ENCODE measurements at regions not wholly inside any gene's neighbourhood (a gene's known extent, or its start where the extent isn't known, plus 50 kb on each side); places are given as distances from the start of the nearest gene placed in this dataset.
A peak's percentile ranks its signal among the peaks of the same experiment; 100 is the strongest.

DNA sequence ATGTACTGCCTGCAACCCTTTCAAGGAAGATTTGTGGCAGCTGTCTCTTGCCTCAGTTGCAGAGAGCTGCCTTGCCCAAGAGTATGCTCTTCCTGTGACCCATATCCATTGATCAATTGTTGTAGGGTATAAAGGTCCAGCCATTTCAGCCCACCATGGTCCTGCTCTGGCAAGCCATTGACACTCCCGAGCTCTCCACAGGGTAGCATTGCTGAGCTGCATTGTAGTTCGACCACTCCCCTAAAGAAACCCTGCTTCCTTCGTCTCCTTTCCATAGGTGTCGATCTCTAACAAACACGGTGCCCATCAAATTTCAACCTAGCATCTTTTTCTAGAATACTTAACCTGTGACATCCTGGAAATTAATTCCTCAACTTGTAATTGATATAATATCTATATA, 104.9 kb upstream of the NDUFV2 start:
- H3K36me3 ChIP-seq (ENCODE audit: low read depth) = no peaks in the 10 kb centered on the region
- peaks cover 12% of the 10 kb centered on the region for H3K4me1 ChIP-seq (ENCODE audit: insufficient read depth, poor library complexity, severe bottlenecking)
- no peaks in the 10 kb centered on the region for H3K9me3 ChIP-seq (ENCODE audit: severe bottlenecking)
- no peak overlapping the region for H3K27ac ChIP-seq (ENCODE audit: poor library complexity, severe bottlenecking)
- H3K27me3 ChIP-seq (ENCODE audit: insufficient read depth, poor library complexity, severe bottlenecking) = no peaks in the 10 kb centered on the region
- H3K4me3 ChIP-seq (ENCODE audit: severe bottlenecking) = no peak overlapping the region
- DNase-seq (ENCODE audit: low spot score) (no peak), ATAC-seq (ENCODE audit: low read depth) (no peak)
- TF ChIP-seq, protein P1, sequence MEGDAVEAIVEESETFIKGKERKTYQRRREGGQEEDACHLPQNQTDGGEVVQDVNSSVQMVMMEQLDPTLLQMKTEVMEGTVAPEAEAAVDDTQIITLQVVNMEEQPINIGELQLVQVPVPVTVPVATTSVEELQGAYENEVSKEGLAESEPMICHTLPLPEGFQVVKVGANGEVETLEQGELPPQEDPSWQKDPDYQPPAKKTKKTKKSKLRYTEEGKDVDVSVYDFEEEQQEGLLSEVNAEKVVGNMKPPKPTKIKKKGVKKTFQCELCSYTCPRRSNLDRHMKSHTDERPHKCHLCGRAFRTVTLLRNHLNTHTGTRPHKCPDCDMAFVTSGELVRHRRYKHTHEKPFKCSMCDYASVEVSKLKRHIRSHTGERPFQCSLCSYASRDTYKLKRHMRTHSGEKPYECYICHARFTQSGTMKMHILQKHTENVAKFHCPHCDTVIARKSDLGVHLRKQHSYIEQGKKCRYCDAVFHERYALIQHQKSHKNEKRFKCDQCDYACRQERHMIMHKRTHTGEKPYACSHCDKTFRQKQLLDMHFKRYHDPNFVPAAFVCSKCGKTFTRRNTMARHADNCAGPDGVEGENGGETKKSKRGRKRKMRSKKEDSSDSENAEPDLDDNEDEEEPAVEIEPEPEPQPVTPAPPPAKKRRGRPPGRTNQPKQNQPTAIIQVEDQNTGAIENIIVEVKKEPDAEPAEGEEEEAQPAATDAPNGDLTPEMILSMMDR (IDR thresholded peaks at IDR 0.05; ENCODE audit: poor library complexity, severe bottlenecking) = no peak

DNA sequence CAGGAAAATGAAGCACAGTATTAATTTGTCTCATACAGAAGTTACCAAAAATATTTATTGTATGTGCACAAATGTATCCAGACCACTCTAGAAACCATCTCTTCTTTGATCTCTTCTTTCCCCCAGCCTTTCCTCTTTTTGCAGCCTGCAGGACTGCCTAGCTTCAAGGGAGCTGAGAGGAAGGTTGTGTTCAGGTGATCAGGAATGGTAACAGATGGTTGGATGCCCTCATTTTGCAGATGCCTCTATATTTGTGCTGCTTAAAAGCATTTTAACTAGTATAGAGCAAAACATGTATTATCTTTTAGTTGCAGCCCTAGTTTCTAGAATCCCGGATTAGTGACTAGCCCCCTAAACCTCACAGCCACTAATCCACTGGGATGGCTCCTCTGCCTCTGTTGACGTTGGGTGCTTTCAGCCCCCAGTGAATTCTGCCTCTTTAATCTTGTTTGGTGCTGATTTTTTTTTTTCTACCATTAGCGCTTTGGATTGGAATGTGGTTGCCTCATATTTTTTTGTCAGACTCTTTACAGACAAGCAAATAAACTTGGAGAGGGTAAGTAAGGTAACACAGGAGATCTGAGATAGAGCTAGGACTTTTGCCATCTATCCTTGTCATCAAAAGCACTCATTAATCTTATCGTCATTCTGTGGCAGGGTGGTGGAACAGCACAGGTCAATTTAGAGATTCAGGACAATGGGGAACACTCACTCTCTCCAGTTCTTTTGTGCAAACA, 103.8 kb upstream of the NDUFV2 start:
- H3K9me3 ChIP-seq (ENCODE audit: severe bottlenecking) = no peaks in the 10 kb centered on the region
- ATAC-seq (ENCODE audit: low read depth) (peak; percentile 41; the same call in 1 of the 3 replicates), DNase-seq (ENCODE audit: low spot score) (no peak)
- no peak overlapping the region for H3K27ac ChIP-seq (ENCODE audit: poor library complexity, severe bottlenecking)
- TF ChIP-seq, protein P1 (IDR thresholded peaks at IDR 0.05; ENCODE audit: poor library complexity, severe bottlenecking) = no peak
- H3K4me3 ChIP-seq (ENCODE audit: severe bottlenecking) = no peak overlapping the region
- peaks cover 12% of the 10 kb centered on the region for H3K4me1 ChIP-seq (ENCODE audit: insufficient read depth, poor library complexity, severe bottlenecking)
- H3K36me3 ChIP-seq (ENCODE audit: low read depth) = no peaks in the 10 kb centered on the region
- H3K27me3 ChIP-seq (ENCODE audit: insufficient read depth, poor library complexity, severe bottlenecking) = no peaks in the 10 kb centered on the region

DNA sequence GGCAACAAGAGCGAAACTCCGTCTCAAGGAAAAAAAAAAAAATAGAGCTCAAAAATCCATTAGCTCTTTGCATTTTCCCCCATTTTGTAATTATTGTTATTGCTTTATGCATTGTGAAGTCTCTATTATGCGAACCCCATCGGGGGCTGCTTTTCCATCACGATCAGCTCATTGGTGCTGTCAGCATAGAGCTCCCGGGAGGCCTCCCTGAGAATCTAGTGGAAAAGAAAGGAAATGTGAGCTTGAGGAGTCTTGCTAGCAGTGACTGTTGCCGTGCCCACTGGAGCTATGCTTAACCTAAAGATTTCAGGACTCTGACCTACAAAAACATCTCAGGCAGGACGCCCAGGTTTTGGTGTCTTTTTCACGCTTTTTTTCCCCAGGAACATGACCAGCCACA, 102.6 kb upstream of the NDUFV2 start:
- TF ChIP-seq, protein P1 (IDR thresholded peaks at IDR 0.05; ENCODE audit: poor library complexity, severe bottlenecking) = no peak
- Histone ChIP-seq H3K27me3 (ENCODE audit: insufficient read depth, poor library complexity, severe bottlenecking) (no peaks in the 10 kb centered on the region), H3K27ac (ENCODE audit: poor library complexity, severe bottlenecking) (no peak overlapping the region), H3K4me3 (ENCODE audit: severe bottlenecking) (no peak overlapping the region), H3K36me3 (ENCODE audit: low read depth) (no peaks in the 10 kb centered on the region), H3K4me1 (ENCODE audit: insufficient read depth, poor library complexity, severe bottlenecking) (peaks cover 12% of the 10 kb centered on the region), H3K9me3 (ENCODE audit: severe bottlenecking) (no peaks in the 10 kb centered on the region)
- ATAC-seq (ENCODE audit: low read depth) (no peak), DNase-seq (ENCODE audit: low spot score) (no peak)

DNA sequence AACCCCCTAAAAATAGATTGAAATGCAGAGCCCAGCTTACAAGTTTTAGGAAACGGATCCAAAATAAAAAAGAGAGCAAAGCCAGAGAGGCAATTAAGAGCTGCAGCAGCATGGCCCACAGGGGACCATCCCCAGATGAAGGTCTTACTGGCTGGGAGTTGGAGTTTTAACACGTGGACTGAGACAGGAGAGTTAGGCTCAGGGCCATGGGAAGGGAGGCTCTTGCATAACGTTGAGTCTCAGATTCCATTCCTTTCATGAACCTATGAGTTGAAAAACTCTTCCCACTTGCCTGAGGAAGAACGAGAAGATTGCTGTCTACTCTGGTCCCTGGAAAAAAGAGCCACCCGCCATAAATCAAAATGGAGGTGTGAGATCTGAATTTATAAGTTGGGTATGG, 101.8 kb upstream of the NDUFV2 start:
- Histone ChIP-seq H3K4me3 (ENCODE audit: severe bottlenecking) (no peak overlapping the region), H3K9me3 (ENCODE audit: severe bottlenecking) (no peaks in the 10 kb centered on the region), H3K36me3 (ENCODE audit: low read depth) (no peaks in the 10 kb centered on the region), H3K27me3 (ENCODE audit: insufficient read depth, poor library complexity, severe bottlenecking) (no peaks in the 10 kb centered on the region), H3K4me1 (ENCODE audit: insufficient read depth, poor library complexity, severe bottlenecking) (peaks cover 12% of the 10 kb centered on the region), H3K27ac (ENCODE audit: poor library complexity, severe bottlenecking) (no peak overlapping the region)
- ATAC-seq (ENCODE audit: low read depth) = no peak
- TF ChIP-seq, protein P1 (IDR thresholded peaks at IDR 0.05; ENCODE audit: poor library complexity, severe bottlenecking) = no peak
- no peak for DNase-seq (ENCODE audit: low spot score)

DNA sequence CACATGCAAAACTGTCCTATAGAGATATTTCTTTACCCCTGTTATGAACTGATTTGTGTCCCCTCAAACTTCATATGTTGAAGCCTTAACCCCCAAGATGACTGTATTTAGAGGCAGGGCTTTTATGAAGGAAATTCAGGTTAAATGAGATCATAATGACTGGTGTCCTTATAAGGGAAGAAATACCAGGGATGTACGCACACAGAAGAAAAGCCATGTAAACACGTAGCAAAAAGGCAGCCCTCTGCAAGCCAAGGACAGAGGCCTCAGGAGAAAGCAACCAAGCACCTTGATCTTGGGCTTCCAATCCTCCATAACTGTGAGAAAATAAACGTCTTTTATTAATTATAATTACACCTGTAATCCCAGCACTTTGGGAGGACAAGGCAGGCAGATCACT, 101.3 kb upstream of the NDUFV2 start:
- Histone ChIP-seq H3K27me3 (ENCODE audit: insufficient read depth, poor library complexity, severe bottlenecking) (no peaks in the 10 kb centered on the region), H3K4me3 (ENCODE audit: severe bottlenecking) (no peak overlapping the region), H3K27ac (ENCODE audit: poor library complexity, severe bottlenecking) (no peak overlapping the region), H3K4me1 (ENCODE audit: insufficient read depth, poor library complexity, severe bottlenecking) (peaks cover 9% of the 10 kb centered on the region), H3K9me3 (ENCODE audit: severe bottlenecking) (no peaks in the 10 kb centered on the region), H3K36me3 (ENCODE audit: low read depth) (no peaks in the 10 kb centered on the region)
- TF ChIP-seq, protein P1 (IDR thresholded peaks at IDR 0.05; ENCODE audit: poor library complexity, severe bottlenecking) = no peak
- DNase-seq (ENCODE audit: low spot score) = no peak
- ATAC-seq (ENCODE audit: low read depth) = no peak

Measured in RWPE2 (cell line).